B cell (primary cell): ENCODE measurements at regions not wholly inside any gene's neighbourhood (a gene's known extent, or its start where the extent isn't known, plus 50 kb on each side); places are given as distances from the start of the nearest gene placed in this dataset.

Experiments used
- ATAC-seq: fragments of 200-7000 bp; cut with Tn5 transposase; one replicate; pipeline ENCODE4 v1.10.0; 2021; ENCODE audit warnings: low read depth, mild to moderate bottlenecking, moderate number of reproducible peaks, moderate library complexity
- CTCF ChIA-PET: fragments of 350-600 bp; sonication (Branson Sonifier 250); formaldehyde crosslinking; loops from one replicate; lab custom pipeline; 2021; ENCODE audit warnings: antibody characterized with exemption, inconsistent platforms; lab: Charles Lee
- POLR2A ChIA-PET: fragments of 350-600 bp; sonication (Branson Sonifier 250); formaldehyde crosslinking; loops from one replicate; lab custom pipeline; 2021; ENCODE audit warnings: antibody characterized with exemption; lab: Charles Lee
- DNase-seq: peaks from one replicate; pipeline ENCODE4 v3.0.0; 2013
- H2AFZ ChIP-seq: 2 replicates; pipeline ENCODE4 v1.6.1; 2012; ENCODE audit warnings: mild to moderate bottlenecking, low read depth, low read length; ENCODE audit not compliant: insufficient read depth, poor library complexity, severe bottlenecking
- H3K27ac ChIP-seq, 2 donors: 1 replicate in 1 of 2; 2 replicates in 1 of 2; pipeline ENCODE4 v1.5.1; 2012 to 2013; ENCODE audit warnings: low read length in 2 of 2, mild to moderate bottlenecking in 2 of 2, moderate library complexity in 1 of 2
- H3K27me3 ChIP-seq, 4 experiments: fragments of 200-600 bp in 1 of 4; sonication (generic) in 1 of 4; replicated peaks in 1 of 4; 1 replicate in 2 of 4; 2 replicates in 2 of 4; pipeline versions ENCODE4 v1.6.1 to v1.7.0; 2013 to 2016; ENCODE audit warnings: low read length in 3 of 4, mild to moderate bottlenecking in 2 of 4, mixed read lengths in 1 of 4, moderate library complexity in 1 of 4; ENCODE audit not compliant: insufficient read depth in 4 of 4, control insufficient read depth in 3 of 4; ENCODE audit errors: control extremely low read depth in 1 of 4
- H3K36me3 ChIP-seq, 2 experiments: replicated peaks in 1 of 2; 1 replicate in 1 of 2; 2 replicates in 1 of 2; pipeline versions ENCODE4 v1.6.1 to v1.7.1; 2013; ENCODE audit warnings: low read length in 1 of 2; ENCODE audit not compliant: insufficient read depth in 2 of 2, control insufficient read depth in 1 of 2; ENCODE audit errors: control extremely low read depth in 1 of 2, extremely low read depth in 1 of 2
- H3K4me1 ChIP-seq, 2 donors: fragments of 200-600 bp in 1 of 2; sonication (generic) in 1 of 2; 1 replicate in 1 of 2; 2 replicates in 1 of 2; pipeline versions ENCODE4 v1.5.1 to v1.6.1; 2013 to 2017; ENCODE audit warnings: low read length in 2 of 2; ENCODE audit not compliant: control insufficient read depth in 2 of 2, insufficient read depth in 2 of 2
- H3K4me2 ChIP-seq: replicated peaks from 2 replicates; pipeline ENCODE3; 2012; ENCODE audit warnings: mild to moderate bottlenecking, low read depth, low read length; ENCODE audit not compliant: poor library complexity, severe bottlenecking
- H3K4me3 ChIP-seq, 5 experiments: fragments of 200-600 bp in 1 of 5; sonication (generic) in 1 of 5; 1 replicate in 3 of 5; 2 replicates in 2 of 5; pipeline versions ENCODE4 v1.5.1 to v1.7.0; 2011 to 2016; ENCODE audit warnings: low read length in 4 of 5, mild to moderate bottlenecking in 4 of 5, low read depth in 2 of 5, control low read depth in 1 of 5, moderate library complexity in 1 of 5; ENCODE audit not compliant: insufficient read depth in 1 of 5; ENCODE audit errors: control extremely low read depth in 1 of 5, extremely low read depth in 1 of 5
- H3K79me2 ChIP-seq: fragments of 200-600 bp; sonication (generic); one replicate; pipeline ENCODE4 v1.6.0; 2016; ENCODE audit warnings: low read length; ENCODE audit not compliant: control insufficient read depth, insufficient read depth
- H3K9ac ChIP-seq: fragments of 200-600 bp; sonication (generic); 2 replicates; pipeline ENCODE4 v1.6.1; 2017; ENCODE audit warnings: mild to moderate bottlenecking, low read length, moderate library complexity
- H3K9me3 ChIP-seq, 3 donors: one replicate each; pipeline versions ENCODE4 v1.6.1 to v1.7.1; 2013; ENCODE audit warnings: low read length in 2 of 3; ENCODE audit not compliant: control insufficient read depth in 2 of 3, insufficient read depth in 1 of 3; ENCODE audit errors: control extremely low read depth in 1 of 3
- H4K20me1 ChIP-seq: 2 replicates; pipeline ENCODE4 v1.6.0; 2012; ENCODE audit warnings: mild to moderate bottlenecking, low read length; ENCODE audit not compliant: insufficient read depth, control insufficient read depth, poor library complexity, severe bottlenecking
- H3K27ac Mint-ChIP-seq: one replicate; pipeline ENCODE4 v1.8.0; 2021; ENCODE audit warnings: mixed read lengths
- H3K27me3 Mint-ChIP-seq: one replicate; pipeline ENCODE4 v1.8.0; 2021; ENCODE audit warnings: mixed read lengths
- H3K4me1 Mint-ChIP-seq: one replicate; pipeline ENCODE4 v1.8.0; 2021; ENCODE audit warnings: mixed read lengths
- H3K4me3 Mint-ChIP-seq: one replicate; pipeline ENCODE4 v1.8.0; 2021; ENCODE audit warnings: mixed read lengths
- H3K9me3 Mint-ChIP-seq: one replicate; pipeline ENCODE4 v1.8.0; 2022; ENCODE audit warnings: mixed read lengths; ENCODE audit not compliant: insufficient read depth
- EZH2 ChIP-seq: IDR thresholded peaks from 2 replicates; pipeline ENCODE4 v1.6.1; 2012; ENCODE audit warnings: borderline replicate concordance, low read depth, mild to moderate bottlenecking, moderate library complexity, low read length; ENCODE audit not compliant: insufficient read depth, poor library complexity, severe bottlenecking
- WGBS: methylation state at CpG from one replicate; pipeline ENCODE4 v1.1.5; 2013; ENCODE audit warnings: missing lambda C conversion rate; ENCODE audit not compliant: insufficient coverage; 5-methylcytosine and 5-hydroxymethylcytosine counted together
- intact Hi-C: fragments of 100-400 bp; cut with micrococcal nuclease; formaldehyde crosslinking; loops from one replicate; pipeline ENCODE4 v1.10.0; 2022
- TF ChIP-seq, protein P1 (sequence below): fragments of 200-600 bp; IDR thresholded peaks from one replicate; pipeline ENCODE4 v1.8.0; 2022; ENCODE audit warnings: antibody characterized with exemption, mild to moderate bottlenecking

DNA sequence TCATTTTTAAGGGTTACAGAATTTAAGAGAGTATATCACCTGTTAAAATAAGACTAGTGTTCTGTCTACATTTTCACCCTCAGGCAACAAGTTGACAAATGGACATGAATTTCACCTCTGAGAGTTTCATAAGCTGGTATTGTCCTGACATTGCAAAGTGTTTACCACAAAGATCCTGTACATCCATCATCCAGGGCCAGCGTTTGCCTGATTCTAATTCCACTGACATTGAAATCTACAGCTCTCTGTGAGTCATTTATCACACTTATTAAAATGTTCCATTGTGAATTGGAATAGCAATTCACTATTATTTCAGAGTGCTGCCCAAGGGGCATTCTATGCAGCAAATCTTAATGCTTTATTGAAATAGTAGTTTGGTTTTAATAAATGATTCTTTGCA lies 1499.4 kb upstream of the PCDH7 start:
- H3K79me2 ChIP-seq: no peaks in the 10 kb centered on the region
- peaks cover 0 to 3% (median 0%) of the 10 kb centered on the region in 3 donors for H3K9me3 ChIP-seq
- Mint-ChIP-seq H3K4me3 (no peak overlapping the region), H3K9me3 (no peaks in the 10 kb centered on the region), H3K27me3 (no peaks in the 10 kb centered on the region), H3K4me1 (no peaks in the 10 kb centered on the region), H3K27ac (no peak overlapping the region)
- intact Hi-C loops: no loop called here
- no peak overlapping the region for H3K4me3 ChIP-seq
- H3K4me2 ChIP-seq: no peak overlapping the region
- WGBS: no CpG with 5 or more reads among the region's 1 CpG
- H3K9ac ChIP-seq: no peak overlapping the region
- H3K4me1 ChIP-seq: no peaks in the 10 kb centered on the region
- H3K27ac ChIP-seq: no peak overlapping the region
- DNase-seq (no peak), ATAC-seq (no peak)
- no peaks in the 10 kb centered on the region for H3K27me3 ChIP-seq
- ChIA-PET POLR2A (no interaction called here), CTCF (no interaction called here)
- no peaks in the 10 kb centered on the region for H3K36me3 ChIP-seq
- TF ChIP-seq, protein P1, sequence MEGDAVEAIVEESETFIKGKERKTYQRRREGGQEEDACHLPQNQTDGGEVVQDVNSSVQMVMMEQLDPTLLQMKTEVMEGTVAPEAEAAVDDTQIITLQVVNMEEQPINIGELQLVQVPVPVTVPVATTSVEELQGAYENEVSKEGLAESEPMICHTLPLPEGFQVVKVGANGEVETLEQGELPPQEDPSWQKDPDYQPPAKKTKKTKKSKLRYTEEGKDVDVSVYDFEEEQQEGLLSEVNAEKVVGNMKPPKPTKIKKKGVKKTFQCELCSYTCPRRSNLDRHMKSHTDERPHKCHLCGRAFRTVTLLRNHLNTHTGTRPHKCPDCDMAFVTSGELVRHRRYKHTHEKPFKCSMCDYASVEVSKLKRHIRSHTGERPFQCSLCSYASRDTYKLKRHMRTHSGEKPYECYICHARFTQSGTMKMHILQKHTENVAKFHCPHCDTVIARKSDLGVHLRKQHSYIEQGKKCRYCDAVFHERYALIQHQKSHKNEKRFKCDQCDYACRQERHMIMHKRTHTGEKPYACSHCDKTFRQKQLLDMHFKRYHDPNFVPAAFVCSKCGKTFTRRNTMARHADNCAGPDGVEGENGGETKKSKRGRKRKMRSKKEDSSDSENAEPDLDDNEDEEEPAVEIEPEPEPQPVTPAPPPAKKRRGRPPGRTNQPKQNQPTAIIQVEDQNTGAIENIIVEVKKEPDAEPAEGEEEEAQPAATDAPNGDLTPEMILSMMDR: no peak
- no peak for TF ChIP-seq EZH2
- H2AFZ ChIP-seq: no peak overlapping the region
- H4K20me1 ChIP-seq: no peaks in the 10 kb centered on the region

DNA sequence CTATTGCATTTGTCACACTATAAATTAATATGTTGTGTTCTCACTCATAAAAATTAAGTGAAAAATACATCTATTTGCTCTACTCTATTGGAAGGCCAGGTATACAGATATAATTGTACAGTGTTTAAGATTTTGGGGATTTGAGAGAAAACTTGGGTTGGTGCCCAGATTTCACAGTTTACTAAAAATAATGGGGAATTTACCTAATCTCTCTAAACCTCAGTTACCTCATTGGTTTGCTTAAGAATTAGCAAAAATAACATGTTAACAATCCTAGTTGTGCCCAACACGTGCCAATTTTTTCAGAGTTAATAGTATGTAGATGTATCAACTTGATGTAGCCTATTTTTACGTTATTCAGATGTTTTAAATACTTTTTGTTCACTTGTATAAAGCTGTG lies 1495.3 kb upstream of the PCDH7 start:
- Histone ChIP-seq H3K4me2 (no peak overlapping the region), H3K4me1 (no peaks in the 10 kb centered on the region), H3K36me3 (no peaks in the 10 kb centered on the region), H4K20me1 (no peaks in the 10 kb centered on the region), H2AFZ (no peak overlapping the region), H3K79me2 (no peaks in the 10 kb centered on the region), H3K9ac (no peak overlapping the region), H3K4me3 (no peak overlapping the region), H3K27me3 (no peaks in the 10 kb centered on the region), H3K27ac (no peak overlapping the region), H3K9me3 (peaks cover 0 to 8% (median 0%) of the 10 kb centered on the region in 3 donors)
- ATAC-seq: no peak
- no peak for DNase-seq
- ChIA-PET CTCF (no interaction called here), POLR2A (no interaction called here)
- Mint-ChIP-seq H3K4me1 (no peaks in the 10 kb centered on the region), H3K27ac (no peak overlapping the region), H3K4me3 (no peak overlapping the region), H3K27me3 (no peaks in the 10 kb centered on the region), H3K9me3 (no peaks in the 10 kb centered on the region)
- no CpG with 5 or more reads among the region's 2 CpGs for WGBS
- TF ChIP-seq, protein P1: no peak
- TF ChIP-seq EZH2: no peak
- intact Hi-C loops: no loop called here
